GM18519 (cell line): ENCODE measurements at regions not wholly inside any gene's neighbourhood (a gene's known extent, or its start where the extent isn't known, plus 50 kb on each side); places are given as distances from the start of the nearest gene placed in this dataset.

Source experiments
- ATAC-seq: cut with Tn5 transposase; IDR thresholded peaks from one replicate; pipeline ENCODE4 v1.9.1; 2021; ENCODE audit warnings: mild to moderate bottlenecking, moderate library complexity; ENCODE audit not compliant: unreplicated experiment, low FRiP score

DNA sequence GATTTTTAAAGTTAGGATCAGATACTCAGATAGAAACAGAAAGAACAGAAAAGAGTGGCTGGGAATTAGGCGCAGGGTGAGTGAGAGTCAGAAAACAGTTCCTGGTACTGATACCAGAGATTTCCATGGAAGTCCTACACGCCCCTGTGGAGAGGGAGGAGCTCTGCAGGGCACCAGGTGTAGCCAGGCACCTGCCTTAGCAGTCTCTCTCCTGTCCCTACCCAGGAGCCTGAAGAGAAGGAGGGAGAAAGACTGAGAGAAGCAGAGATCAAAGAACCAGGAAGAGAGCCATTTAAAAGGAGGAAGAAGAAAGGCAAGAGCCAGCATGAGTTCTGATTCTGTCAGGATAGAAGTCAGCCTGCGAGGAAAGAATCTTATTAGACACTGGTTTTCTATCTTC, 65.0 kb downstream of the CBLN1 start:
- no peak for ATAC-seq

DNA sequence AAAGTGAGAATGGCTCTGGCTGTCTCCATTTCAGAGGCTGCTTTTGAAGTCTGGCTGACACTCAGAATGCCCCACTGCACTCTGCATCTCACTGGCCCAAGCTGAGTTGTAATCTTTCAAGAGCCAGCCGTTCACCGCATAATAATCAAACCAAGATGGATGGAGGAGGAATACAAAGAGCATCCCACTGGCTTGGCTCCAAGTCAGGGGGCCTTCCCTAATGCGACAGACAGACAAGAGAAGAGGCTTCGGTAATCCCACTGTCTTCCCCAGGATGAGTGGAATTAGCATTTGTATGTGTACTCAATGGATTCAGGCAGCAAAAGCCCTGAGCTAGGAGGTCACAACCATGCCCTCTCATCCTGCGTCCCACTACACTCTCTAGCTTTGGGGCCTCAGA, 68.0 kb downstream of the CBLN1 start:
- ATAC-seq = no peak

DNA sequence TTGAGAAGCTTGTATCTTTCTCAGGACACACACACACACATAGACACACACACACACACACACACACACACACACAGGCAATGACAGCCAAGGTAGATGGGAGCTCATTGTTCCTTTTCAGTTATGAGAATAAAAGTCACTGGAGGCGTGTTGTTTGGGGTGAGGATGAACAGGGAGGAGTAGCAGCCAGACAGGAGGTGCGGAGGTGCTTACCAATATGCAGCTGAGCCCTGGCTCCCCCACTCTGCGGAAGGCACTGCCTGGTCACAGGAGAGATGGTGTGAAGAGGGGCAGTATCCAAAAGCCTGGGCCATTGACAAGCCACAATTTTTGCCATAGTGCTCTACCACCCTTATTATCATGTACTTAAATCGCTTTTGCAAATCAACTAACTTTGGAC, 77.4 kb downstream of the CBLN1 start:
- no peak for ATAC-seq

GRCh38 chr16:49203361-49203760, 78.3 kb downstream of the CBLN1 start:
- ATAC-seq = no peak

DNA sequence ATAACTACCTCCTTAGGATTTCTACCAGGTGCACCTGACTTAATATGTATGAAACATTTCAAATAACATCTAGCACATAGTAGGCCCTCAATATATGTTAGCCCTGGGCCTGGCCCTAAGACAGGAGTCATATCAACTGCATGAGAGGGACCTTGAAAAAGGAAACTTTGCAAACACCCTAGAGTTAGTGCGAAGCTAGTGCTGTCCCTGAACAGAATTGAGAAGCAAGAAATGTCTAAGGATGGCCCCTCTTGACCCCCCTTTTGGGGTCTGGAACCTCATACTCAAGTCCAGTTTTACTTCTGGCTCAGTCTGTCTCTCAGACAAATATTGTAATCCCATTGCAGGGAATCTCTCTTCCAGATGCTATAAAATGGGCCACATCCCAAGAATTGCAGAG, 80.5 kb downstream of the CBLN1 start:
- ATAC-seq = no peak

- ATAC-seq = no peak
These were observed 81.3 kb downstream of the CBLN1 start for GRCh38 chr16:49200223-49200820.

DNA sequence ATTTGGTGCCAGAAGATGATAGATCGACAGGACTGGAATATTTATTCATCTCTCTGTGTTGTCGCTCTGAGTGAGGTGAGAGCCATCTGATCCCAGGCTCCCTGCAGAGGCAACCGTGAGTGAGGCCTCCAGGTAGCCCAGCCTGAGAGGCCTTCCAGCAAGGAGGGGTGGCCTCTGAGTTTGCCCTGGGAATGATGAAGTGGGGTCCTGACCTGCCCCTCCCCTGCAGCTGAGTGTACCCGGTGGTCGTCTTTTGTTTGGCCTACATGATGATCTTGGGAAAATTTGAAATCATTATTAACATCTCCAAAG, 86.4 kb downstream of the CBLN1 start:
- ATAC-seq = no peak

GRCh38 chr16:49194537-49195236, 87.0 kb downstream of the CBLN1 start:
- ATAC-seq = no peak

GRCh38 chr16:49193596-49193995, 88.0 kb downstream of the CBLN1 start:
- no peak for ATAC-seq

DNA sequence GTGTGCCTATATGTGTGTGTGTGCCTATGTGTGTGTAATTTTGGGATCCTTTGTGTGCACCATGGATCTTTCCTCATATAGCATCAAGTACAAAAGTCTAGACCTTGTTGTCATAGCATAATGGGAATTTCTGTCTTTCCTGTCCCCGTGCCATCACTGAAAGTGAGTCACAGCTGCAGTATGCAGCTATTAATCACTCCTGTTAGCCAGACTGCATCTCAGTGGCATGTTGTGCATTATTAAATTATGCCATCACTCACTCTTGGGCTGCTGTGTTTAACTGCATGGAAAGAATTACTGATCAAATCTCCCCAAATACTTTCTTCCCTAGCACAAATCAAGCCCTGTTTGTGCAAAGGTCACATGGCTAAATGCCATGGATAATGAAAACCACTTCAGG, 92.4 kb downstream of the CBLN1 start:
- no peak for ATAC-seq

GRCh38 chr16:49183911-49184310, 97.7 kb downstream of the CBLN1 start:
- ATAC-seq = no peak

- ATAC-seq = no peak
These were observed 99.7 kb downstream of the CBLN1 start for GRCh38 chr16:49181791-49182518.

GRCh38 chr16:49179714-49180330, 101.8 kb downstream of the CBLN1 start:
- no peak for ATAC-seq

DNA sequence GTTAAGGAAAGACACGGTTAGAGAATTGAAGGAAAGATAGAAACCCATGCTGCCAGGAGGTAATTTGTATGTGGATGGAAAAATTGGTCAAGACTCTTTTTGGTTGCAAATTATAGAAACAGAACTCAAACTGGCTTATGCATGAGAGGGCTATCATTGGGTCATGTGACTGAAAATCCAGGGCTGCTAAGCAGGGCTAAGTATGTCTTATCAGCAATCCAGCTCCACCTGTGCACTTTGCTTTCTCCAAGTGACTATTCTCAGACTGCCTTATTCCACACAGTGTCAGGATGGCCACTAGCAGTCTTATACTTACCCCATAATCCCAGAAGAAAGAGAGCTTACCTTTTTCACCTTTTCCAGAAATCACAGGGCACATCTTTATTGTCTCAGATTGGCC, 113.5 kb downstream of the CBLN1 start:
- no peak for ATAC-seq

DNA sequence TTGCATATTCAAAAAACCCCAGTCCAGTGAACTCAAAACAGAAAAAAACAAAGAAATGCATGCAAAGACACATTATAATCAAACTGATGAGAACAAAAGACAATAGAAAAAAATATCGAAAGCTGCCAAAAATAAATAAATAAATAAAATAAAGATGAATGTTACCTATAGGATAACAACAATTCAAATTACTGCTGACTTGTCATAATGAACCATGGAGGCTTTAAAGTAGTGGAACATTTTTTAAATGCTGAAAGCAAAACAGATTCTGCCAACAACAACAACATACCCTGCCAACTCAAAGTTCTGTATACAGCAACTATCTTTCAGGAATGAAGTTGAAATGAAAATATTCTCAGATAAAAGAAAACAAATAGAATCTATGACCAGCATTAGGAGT, 116.6 kb downstream of the CBLN1 start:
- ATAC-seq = no peak

- ATAC-seq = no peak
These were observed 120.4 kb downstream of the CBLN1 start for GRCh38 chr16:49161191-49161590.

- no peak for ATAC-seq
These were observed 123.5 kb downstream of the CBLN1 start for GRCh38 chr16:49158029-49158642.

DNA sequence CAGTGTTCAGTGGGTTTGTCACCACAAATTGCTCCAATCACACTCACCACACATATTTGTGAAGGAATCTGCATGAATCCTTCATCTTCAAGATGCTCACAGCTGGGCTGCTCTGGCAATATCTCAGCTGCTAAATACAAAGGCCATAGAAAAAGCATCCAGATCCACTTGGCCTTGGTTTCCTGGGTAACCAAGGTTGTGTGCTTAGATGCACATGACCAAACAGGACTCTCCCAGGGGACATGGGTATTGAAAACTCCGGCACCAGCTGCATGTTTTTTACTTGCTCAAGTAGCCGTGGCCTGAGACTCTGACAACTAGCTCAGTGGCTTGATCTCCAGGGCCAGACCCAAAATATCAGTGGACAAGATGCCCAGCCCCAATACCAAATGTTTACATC, 131.3 kb downstream of the CBLN1 start:
- no peak for ATAC-seq

DNA sequence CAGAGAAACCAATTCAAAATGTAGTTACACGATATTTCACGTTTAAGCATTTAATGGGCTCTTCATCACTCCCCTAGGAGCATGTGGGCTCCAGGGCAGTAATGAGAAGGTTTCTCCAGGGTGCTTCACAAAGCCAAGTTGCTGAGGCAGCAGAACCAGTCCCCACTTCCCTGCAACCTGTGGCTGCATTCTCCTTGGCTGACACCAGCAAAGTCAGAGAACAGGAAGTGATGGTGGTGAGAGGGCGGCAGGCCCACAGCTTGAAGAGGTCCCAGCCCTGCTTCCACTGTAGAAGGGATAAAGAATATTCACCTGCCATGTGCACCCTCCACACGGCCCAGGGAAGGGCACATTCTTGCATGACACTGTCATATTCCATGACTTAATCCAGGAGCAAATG, 133.2 kb downstream of the CBLN1 start:
- ATAC-seq = no peak

DNA sequence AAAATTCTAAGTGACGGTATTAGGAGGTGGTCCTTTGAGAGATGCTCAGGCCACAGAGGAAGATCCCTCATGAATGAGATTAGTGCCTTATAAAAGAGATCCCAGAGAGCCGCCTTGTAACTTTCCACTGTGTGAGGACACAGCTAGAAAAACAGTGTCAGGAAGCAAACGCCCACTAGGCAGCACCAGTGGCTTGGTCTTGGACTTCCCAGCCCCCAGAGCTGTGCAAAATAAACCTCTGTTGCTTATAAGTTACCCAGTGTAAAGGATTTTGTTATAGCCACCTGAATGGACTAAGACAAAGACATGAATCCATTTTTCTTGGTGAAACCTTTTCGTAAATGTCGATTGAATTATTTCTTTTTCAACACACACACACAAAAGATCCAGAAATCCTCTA, 141.0 kb downstream of the CBLN1 start:
- no peak for ATAC-seq

DNA sequence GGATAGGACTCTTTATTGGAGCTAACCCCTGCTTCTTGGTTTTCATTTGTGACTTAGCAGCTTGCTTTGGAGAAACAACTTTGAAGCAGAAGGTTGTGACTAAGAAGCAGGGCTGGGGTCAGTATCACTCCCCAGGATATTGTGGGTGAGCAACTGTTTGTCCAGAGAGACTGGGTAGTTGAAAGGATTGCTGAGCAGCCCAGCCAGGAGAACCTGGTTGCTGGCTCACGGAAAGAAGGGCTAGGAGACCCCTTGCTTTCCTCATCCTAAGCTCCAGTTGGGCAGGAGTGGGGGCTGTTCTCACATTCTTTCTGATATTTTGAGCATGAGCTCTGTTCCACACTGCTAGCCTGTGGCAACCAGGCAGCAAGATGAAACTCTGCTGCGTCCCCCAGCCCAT, 151.2 kb downstream of the CBLN1 start:
- no peak for ATAC-seq
